ENCODE measurements at regions not wholly inside any gene's neighbourhood (a gene's known extent, or its start where the extent isn't known, plus 50 kb on each side); places are given as distances from the start of the nearest gene placed in this dataset.

DNA sequence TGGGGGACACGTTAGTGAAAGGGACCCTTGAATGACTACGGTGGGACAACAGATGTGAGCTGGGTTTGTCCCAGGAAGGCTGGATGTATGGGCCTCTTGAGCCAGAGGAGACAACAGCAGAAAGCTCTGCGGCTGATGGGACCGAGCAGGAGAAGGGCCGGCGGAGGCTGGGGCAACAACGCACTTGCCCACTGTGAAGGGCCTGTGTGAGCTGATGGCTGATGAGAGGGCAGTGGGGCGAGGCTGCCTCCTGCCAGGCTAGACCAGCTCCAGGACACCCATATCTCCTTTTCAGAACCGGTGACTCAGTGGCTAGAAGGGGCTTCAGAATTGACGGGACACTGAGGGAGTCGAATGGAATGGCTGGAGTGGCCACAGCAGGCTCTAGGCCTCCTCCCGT is 250.1 kb downstream of the SEC14L1 start (continued):
- TF ChIP-seq, protein P1, sequence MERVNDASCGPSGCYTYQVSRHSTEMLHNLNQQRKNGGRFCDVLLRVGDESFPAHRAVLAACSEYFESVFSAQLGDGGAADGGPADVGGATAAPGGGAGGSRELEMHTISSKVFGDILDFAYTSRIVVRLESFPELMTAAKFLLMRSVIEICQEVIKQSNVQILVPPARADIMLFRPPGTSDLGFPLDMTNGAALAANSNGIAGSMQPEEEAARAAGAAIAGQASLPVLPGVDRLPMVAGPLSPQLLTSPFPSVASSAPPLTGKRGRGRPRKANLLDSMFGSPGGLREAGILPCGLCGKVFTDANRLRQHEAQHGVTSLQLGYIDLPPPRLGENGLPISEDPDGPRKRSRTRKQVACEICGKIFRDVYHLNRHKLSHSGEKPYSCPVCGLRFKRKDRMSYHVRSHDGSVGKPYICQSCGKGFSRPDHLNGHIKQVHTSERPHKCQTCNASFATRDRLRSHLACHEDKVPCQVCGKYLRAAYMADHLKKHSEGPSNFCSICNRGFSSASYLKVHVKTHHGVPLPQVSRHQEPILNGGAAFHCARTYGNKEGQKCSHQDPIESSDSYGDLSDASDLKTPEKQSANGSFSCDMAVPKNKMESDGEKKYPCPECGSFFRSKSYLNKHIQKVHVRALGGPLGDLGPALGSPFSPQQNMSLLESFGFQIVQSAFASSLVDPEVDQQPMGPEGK (CRISPR knock-in tag; IDR thresholded peaks at IDR 0.05; ENCODE audit: borderline replicate concordance): no peak
- no peak for TF ChIP-seq ZNF347 (CRISPR knock-in tag; IDR thresholded peaks at IDR 0.05; ENCODE audit: low read depth)
- no peak for TF ChIP-seq SMARCE1 (IDR thresholded peaks at IDR 0.05)
- TF ChIP-seq PHF8 (IDR thresholded peaks at IDR 0.05; ENCODE audit: borderline replicate concordance, low read length): no peak
- TF ChIP-seq, protein P2, sequence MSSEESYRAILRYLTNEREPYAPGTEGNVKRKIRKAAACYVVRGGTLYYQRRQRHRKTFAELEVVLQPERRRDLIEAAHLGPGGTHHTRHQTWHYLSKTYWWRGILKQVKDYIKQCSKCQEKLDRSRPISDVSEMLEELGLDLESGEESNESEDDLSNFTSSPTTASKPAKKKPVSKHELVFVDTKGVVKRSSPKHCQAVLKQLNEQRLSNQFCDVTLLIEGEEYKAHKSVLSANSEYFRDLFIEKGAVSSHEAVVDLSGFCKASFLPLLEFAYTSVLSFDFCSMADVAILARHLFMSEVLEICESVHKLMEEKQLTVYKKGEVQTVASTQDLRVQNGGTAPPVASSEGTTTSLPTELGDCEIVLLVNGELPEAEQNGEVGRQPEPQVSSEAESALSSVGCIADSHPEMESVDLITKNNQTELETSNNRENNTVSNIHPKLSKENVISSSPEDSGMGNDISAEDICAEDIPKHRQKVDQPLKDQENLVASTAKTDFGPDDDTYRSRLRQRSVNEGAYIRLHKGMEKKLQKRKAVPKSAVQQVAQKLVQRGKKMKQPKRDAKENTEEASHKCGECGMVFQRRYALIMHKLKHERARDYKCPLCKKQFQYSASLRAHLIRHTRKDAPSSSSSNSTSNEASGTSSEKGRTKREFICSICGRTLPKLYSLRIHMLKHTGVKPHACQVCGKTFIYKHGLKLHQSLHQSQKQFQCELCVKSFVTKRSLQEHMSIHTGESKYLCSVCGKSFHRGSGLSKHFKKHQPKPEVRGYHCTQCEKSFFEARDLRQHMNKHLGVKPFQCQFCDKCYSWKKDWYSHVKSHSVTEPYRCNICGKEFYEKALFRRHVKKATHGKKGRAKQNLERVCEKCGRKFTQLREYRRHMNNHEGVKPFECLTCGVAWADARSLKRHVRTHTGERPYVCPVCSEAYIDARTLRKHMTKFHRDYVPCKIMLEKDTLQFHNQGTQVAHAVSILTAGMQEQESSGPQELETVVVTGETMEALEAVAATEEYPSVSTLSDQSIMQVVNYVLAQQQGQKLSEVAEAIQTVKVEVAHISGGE (CRISPR knock-in tag; IDR thresholded peaks at IDR 0.05): no peak
- TF ChIP-seq GATAD2A (IDR thresholded peaks at IDR 0.05): no peak
- TF ChIP-seq KLF13 (tag; IDR thresholded peaks at IDR 0.05; ENCODE audit: borderline replicate concordance, low read depth): no peak
- TF ChIP-seq FOXA3 (CRISPR knock-in tag; conservative IDR thresholded peaks at IDR 0.05 in 1 of 2, IDR thresholded peaks at IDR 0.05 in 1 of 2): no peak
- TF ChIP-seq NCOR1 (IDR thresholded peaks at IDR 0.05): no peak
- no peak for TF ChIP-seq ZNF589 (CRISPR knock-in tag; IDR thresholded peaks at IDR 0.05; ENCODE audit: low read depth)
